ENCODE measurements at regions not wholly inside any gene's neighbourhood (a gene's known extent, or its start where the extent isn't known, plus 50 kb on each side); places are given as distances from the start of the nearest gene placed in this dataset.

DNA sequence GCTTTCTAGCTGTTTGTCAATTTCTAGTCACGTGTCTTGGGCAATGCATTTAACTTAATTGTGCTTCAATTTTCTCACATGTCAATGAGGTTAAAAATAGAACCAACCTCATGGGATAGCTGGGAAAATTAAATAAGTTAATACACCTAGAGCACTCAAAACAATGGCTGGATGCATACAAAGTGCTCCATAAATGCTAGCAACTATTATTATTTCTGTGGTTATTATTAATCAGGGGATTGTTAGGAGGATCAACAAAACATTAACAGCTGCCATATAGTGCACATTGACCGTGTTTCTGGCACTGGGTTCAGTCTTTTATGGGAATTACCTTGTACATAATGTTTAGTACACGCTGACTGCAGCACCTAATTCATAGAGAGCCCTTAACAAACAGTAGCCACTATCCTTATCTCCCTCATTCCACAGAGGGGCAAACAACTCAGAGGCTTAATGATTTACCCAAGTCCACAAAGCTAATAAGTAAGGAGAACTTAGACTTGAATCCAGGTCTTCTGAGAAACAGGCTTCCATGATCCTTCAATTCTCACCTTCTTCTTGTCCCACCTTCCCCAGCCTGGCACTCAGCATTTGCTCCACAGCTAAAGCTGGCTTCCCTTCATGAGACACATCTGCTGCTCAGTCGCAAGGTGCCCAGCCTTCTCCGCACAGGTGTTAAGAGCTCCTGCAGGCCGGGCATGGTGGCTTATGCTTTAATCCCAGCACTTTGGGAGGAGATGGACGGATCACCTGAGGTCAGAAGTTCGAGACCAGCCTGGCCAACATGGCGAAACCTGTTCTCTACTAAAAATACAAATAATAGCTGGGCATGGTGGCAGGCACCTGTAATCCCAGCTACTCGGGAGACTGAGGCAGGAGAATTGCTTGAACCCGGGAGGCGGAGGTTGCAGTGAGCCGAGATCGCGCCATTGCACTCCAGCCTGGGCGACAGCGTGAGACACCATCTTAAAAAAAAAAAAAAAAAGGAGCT is 137.4 kb upstream of the ABCA1 start:
- no peak for DNase-seq

DNA sequence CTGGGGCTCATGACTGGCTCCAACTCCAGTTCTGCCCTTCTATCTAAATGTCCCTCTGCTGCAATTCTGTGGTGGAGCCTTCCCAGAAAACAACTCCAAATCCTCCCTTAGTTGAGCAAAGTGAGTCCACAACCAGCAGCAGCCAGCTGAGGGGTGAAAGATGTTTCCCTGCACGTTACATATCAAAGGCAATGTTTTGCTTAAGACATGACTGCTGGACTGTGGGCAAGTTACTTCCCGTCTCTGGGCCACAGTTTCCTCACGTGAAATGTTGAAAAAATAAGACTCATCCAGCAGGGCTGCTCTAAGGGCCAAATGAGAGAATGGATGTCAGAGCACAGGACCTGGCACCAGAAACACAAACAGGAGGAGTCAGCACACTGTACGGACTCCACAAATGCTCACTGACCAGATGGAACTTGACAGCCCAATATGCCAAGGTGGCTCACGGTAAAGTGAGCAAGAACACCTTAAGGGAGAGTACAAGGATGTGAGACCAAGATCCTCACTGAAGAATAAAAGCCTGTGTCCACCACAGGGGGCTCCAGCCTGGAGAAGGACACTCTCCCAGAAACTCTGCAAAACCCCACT is 138.4 kb upstream of the ABCA1 start:
- DNase-seq = no peak

DNA sequence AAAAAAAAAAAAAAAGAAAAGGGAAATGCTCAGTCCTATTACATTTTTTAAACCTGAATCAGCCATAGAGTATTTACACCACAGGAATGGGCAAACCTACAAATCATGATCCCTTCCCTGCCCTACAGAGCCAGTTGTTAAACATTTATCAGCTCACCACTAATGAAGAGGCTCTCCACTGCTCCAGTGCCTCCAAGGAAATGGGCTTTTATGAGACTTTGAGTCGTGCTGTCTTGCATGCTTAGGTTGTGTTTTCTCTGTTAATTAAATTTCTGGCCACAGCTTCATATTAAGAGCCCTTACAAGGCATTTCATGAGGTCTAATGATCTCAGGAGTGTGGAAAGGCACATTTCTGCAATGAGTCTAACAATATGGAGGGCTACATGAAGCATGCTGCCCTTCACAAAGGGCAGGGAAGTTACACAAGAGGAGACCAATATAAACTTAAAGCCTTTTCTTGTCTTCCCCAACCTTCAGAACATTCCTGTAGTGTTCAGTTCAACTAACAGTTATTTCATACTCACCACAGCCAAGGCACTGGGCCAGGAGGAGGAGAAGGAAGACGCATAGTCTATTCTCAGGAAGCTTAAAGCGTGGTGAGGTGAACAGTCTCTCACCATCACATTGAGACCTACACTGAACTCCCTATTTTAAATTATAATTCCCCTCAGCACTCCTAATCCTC is 140.1 kb upstream of the ABCA1 start:
- no peak for DNase-seq

DNA sequence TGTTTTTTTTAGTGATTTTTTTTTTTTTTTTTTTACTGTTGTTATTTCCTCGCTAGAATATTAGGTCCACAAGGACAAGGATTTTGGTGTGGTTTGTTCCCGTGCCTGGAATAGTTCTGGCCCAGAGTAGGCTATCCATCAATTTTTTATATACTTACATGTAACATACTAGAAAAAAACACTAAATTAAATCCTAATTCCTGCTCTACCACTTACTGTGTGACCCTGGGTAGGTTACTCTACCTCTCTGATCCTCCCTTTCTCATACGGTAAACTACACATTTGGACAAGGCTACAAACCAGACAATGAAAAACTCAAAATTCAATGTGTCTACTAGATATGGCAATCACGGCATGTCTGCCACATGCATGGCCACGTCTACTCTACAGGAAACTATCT is 141.3 kb upstream of the ABCA1 start:
- DNase-seq = no peak

DNA sequence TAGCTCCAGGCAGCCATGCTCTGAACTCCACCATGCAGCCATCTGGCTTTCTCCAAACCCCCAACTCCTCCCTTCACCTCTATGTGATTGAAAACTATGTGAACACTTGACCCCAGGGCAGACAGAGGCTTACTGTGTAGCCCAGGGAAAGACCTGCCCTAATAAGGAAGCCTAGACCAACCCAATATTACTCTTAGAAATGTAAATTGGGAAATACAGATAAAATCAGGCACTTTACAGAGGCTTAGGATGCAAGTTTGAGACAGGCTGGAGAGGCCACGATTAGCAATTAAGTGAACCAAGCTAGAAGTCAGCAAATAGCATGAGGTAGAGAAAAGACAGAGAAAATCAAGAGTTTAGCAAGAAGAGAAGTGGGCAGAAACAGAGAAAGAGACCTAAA is 141.7 kb upstream of the ABCA1 start:
- DNase-seq = no peak

DNA sequence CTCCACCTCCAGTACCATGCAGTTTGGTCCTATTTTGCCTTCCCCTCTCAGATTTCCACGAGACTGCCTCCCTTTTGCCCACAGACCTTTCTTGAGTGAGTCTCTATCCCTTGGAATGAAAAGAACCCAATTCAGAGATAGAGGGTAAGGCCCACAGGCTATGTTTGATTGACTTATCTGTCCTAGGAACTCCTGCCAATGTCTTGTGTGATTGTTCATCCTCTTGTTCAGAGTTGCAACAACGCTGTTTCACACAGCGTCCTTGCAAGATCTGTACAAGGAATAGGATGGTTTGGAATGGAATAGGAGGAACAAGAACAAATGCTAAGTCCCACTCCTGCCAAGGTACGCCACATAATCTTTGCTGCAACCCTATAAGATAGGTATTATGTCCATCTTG is 142.2 kb upstream of the ABCA1 start:
- no peak for DNase-seq

DNA sequence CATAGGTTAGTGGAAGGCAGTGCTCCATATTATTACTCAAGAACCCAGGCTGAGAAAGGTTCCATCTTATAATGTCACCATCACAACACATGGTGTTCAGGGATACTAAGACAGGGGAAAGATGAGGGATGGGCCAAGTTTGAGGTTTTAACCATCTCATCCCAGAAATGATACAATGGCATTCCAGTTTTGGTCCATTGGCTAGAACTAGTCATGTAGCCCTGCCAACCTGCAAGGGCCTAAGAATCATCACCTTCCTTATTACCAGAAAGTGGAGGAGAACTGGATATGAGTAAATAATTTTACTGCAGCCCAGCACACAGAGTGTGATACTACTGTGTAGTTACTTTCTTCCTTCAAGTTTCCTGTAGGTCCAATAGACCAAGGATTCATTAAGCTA is 144.5 kb upstream of the ABCA1 start:
- DNase-seq = no peak

DNA sequence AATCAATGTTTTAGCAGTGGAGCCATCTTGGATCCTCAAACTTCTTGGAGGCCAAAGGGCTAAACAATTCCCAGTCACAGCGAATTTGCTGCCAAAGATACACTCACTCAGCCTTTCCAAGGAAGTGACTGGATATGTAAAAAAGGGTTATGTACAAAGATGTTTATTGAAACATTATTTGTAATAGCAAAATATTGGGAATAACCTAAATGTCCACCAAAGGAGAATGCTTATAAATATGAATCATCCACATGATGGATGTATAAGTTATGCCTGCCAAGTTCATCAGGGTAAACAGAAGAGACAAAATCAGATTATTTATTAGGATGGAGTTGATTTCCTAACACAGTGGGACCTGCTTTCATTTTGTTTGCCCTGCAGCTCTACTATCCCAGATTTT is 145.2 kb upstream of the ABCA1 start:
- no peak for DNase-seq

DNA sequence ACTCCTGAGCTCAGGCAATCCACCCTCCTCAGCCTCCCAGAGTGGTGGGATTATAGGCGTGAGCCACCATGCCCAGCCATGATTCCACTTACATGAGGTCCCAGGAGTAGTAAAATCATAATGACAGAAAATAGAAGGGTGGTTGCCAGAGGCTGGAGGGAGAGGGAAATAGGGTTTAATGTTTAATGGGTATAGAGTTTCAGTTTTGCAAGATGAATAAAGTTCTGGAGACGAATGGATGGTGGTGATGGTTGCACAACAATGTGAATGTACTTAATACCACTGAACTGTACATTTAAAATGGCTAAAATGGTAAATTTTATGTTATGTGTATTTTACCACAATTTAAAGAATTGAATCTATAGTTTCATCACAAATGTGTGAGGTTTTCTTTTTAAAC is 146.5 kb upstream of the ABCA1 start:
- DNase-seq = no peak

DNA sequence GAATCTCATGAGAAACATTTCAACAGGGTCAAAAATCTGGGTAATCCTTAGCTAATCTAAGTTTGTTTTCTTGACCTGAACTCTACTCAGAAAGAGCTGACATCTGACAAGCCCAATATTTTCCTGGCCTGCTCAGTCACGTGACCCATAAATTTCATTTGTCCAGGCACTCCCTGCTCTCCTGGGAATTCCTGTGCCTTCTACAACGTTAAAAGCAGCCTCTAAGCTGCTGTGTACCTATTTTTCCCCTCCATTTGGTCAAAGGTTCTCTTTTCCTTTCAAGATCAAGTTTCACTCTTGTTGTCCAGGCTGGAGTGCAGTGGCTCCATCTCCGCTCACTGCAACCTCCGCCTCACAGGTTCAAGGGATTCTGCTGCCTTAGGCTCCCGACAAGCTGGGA is 148.8 kb upstream of the ABCA1 start:
- no peak for DNase-seq

DNA sequence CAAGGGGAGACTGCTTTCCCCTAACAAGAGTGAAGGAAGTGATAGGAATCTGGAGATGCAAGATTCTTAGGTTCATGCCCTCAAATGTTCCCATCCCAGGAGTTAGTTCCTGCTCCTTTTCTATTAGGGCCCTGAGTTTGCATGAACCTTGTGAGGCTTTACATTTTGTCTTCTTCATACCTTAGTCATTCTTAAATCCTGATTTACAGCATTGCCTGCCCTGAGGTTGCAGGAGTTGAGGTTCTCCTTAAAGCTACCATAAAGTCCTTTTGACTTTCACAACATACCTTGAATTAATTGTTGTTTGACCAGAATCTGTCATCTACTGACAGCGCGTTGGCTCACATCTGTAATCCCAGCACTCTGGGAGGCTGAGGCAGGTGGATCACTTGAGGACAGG is 151.5 kb upstream of the ABCA1 start:
- no peak for DNase-seq

DNA sequence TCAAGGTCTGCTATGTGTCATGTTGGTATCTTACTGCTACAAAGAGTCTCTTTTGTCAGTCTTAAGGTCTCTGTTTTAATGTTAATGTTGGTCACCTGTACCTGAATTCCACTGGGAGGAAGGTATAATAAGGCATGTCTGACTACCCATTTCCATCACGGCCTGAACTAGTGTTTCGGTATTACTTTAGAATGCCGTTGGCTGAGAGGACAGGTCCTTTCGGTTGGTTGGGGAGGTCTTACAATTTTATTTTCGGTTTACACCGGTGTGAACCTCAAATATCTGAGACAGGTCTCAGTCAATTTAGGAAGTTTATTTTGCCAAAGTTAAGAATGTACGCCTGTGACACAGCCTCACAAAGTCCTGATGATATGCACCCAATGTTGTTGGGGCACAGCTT is 154.9 kb upstream of the ABCA1 start:
- no peak for DNase-seq

DNA sequence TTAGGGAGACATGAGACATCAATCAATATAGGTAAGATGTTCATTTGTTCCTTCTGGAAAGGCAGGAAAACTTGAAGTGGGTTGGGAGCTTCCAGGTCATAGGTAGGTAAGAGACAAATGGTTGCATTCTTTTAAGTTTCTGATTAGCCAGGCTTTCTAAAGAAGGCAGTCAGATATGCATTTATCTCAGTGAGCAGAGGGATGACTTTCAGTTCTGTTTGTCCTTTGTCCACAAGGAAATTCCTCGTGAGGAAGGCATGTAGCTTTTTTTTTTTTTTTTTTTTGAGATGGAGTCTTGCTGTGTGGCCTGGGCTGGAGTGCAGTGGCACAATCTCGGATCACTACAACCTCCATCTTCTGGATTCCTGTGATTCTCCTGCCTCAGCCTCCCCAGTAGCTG is 155.3 kb upstream of the ABCA1 start:
- DNase-seq = no peak

DNA sequence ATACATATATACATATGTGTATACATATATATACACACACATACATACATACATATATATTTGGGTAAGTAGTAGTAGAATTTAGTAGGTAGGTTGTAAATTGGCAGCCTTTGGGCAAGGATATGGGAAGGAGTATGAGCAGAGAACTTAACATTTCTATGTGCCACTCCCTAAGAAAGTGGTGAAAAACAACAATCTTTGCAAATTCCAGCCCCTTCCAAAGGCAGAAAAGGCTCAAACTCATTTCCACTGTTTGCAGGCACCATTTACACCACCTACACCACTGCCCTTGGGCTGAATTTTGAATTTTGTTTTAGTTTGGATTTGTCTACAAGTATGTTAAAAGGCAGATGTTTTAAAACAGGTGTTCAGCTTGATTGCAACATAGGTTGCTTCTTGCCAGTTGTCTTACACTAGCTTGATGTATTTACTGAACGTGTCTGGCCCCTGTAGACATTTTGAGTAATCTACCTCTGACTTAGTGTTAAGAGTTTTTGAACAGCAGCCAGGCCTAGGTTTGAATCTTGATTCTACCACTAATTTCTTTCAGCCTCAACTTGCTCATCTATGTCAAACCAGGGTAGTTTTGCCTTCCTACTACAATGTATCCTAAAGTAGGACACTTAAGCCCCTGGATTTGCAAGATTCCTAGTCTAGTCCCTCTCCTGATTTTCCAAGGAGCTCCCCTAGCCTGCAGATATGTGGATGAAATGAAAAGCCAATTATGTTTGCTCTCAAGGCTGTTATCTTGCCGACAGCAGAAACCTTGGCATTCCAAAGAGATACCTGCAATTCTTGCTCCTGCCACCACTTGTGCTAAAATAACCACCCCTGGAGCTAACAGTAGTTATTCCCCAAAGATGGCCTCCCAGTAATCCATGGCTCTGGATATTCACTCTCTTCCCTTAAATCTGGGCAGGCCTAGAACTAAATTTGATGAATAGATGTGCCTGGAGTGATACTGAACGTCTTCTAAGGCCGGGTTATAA is 156.2 kb upstream of the SLC44A1 start:
- DNase-seq = no peak

DNA sequence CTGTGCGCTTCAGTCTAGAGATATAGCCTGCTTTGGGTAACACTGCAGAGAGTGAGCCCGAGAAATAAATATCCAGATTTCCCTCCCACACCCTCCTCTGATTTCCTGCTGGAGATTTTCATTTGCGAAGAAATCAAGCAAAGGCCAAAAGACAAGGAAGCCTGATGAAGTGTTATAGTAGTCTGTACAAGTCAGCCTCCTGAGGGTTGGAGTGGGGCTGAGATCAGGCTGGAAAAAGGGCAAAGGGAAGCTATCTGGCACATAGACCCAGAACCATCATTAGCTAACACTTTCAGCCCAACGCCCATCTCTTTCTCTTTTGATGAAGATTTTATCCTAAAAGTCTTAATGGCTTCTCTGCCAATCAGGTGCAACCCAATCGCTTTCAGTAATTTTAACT is 154.6 kb upstream of the SLC44A1 start:
- no peak for DNase-seq

DNA sequence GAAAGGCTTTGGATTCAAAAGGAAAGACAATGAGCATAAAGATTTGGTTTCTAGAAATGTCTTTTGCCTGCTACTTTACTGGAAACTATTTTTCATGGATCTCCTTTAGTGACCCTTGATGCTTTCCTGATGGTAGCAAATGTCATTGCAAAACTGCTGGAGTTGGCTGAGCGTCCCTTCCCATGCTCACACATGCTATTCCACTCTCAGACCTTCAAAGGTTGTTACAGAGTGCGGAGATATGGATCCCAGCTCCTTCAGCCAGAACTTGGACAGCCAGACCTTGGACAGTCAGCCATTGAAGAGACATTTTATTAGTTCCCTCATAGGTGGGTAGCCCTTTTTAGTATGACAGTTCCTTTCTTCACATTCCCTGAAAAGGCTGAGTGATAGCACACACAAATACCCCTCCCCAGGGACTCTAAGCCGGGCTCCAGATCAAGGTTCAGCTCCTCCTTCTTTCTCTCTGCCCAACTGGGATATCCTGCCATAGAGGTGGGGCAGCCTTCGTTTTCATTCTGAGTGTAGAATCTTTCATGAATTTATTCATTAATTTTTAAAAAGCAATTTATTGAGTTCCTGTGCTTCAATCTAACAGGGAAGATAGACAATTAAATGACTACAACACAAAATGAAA is 153.3 kb upstream of the SLC44A1 start:
- no peak for DNase-seq

DNA sequence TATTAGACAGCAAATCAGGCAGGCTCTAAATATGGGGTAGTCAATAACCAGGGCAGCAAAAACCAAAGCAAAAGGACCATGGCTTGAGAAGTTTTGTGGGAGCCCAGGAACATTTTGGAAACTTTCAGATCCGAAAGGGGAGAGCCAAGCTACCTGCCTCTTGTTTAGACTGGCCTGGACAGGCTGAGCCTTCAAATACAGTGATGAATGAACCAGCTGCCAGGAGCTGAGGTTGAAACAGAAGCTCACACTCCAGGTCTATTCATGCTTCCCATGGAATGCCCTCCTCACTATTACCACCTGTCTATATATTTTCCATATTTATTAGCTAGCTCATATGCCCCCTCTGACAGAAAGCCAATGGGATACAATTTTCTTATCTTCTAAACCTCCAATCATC is 150.8 kb upstream of the SLC44A1 start:
- no peak for DNase-seq

DNA sequence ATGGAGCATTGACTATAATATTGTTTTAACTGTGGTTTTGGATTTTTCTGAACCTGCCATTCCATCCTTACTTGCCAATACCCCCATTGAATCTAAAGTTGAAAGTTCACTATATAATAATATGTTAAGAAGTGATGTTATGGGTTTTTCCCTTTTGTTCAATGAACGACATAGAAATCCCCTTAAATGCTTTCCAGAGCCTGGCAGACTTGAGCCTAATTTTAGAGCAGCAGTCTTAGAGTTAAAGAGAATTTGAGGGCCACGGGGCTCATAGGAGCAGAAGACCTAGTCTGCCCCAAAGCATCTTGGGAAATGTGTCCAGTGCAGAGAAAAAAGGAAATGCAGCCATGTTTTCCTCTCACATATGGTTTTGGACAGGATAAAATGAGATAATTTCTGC is 146.1 kb upstream of the SLC44A1 start:
- no peak for DNase-seq

DNA sequence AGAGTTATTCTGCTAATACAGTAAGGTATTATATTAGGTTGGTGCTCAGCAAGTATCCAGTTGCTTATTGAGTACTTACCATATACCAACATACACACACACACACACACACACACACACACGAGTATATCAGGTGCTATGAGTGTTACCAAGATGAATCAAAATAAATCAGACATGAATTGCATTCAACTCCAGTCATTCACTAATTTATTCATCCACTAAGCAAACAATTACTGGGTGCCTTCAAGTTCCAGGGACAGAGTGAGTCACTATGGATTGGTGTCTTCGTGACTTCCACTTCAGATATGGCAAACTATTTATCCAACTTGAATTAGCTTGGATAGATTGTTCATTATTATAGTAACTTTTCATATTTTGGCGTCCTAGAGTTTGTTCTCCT is 140.7 kb upstream of the SLC44A1 start:
- no peak for DNase-seq

DNA sequence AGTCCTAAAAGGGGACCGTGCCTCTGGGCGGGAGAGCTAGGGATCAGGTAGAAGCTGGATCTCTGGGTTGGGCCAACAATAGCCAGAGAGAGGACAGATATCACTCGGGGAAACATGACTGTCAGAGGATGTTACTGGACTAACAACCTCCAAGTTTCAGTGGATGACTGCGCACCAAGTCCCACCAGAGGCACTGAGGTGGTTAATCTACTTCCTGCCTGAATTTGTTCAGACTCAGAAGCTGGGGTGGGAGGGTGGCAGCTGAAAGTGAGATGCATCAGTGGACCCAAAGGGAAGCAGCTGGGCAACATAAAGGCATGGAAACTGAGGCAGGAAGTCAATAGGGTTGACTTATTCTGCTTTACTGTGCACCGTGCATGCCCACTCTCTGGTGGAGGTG is 130.1 kb upstream of the SLC44A1 start:
- no peak for DNase-seq

DNA sequence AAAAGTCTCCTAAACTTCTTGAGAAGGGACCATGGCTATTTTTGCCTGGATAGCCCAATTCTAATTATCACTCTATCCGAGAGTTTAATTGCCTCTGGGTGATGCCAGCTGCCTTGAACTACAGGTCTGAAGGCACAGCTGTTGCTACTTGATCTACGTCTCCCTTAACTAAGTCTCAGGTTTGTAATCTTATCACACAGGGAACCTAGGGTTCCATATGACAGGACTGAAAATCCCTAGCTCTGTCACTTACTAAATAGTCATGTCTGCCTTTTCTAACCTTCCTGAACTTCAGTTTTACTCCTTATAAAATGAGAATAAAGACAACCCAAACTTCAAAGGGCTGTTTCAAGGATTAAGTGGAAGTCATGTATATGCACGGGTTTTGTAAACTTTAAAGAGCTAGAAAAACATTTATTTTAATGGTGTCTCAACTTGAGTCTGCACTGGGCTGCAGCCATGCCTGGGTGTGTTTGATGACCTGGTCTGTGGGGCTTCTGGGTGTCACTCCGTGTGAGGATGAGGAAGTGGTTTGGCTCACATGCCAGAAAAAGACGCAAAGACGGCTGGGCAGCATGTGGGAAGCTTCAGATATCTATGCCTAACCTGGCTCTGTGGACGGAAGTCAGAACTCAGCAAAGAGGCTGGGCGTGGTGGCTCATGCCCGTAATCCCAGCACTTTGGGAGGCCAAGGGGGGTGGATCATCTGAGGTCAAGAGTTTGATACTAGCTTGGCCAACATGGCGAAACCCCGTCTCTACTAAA is 129.3 kb upstream of the SLC44A1 start:
- DNase-seq = no peak
